ENCODE measurements at regions not wholly inside any gene's neighbourhood (a gene's known extent, or its start where the extent isn't known, plus 50 kb on each side); places are given as distances from the start of the nearest gene placed in this dataset.

DNA sequence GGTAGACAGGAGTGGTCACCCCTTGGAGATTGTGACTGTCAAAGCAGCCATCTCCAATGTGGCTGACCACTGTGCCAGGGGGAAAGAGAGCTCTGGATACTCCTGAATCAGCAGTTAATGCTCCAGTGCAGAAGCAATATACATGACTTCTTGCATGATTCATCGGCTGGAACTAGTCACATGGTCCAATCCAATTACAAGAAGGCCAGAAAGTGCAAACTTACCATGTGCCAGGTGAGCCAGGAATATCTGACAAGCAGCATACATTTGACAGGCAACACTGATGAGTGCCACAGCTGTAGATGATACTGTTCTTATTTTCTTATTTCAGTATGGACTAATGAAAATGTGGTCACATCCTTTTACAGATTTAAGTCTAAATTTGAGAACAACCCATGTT is 440.0 kb upstream of the MPDZ start:
- Histone ChIP-seq H3K36me3 (ENCODE audit: control insufficient read depth in 2 of 2, insufficient read depth in 2 of 2, low read length in 1 of 2) (no peaks in the 10 kb centered on the region), H3K4me1 (ENCODE audit: control insufficient read depth, insufficient read depth, low read length) (no peaks in the 10 kb centered on the region), H3K27me3 (replicated peaks in 1 of 2; ENCODE audit: control insufficient read depth in 2 of 2, insufficient read depth in 2 of 2, low read length in 1 of 2) (no peaks in the 10 kb centered on the region), H3K9ac (ENCODE audit: control insufficient read depth, insufficient read depth, low read length) (no peak overlapping the region), H3K27ac (ENCODE audit: control insufficient read depth, insufficient read depth) (no peak overlapping the region), H3K4me3 (no peak overlapping the region), H3K79me2 (ENCODE audit: control insufficient read depth, insufficient read depth, low read length) (no peaks in the 10 kb centered on the region), H3K9me3 (replicated peaks; ENCODE audit: control insufficient read depth, insufficient read depth, low read length) (no peaks in the 10 kb centered on the region), H4K20me1 (ENCODE audit: control insufficient read depth, insufficient read depth) (no peaks in the 10 kb centered on the region), H2AFZ (ENCODE audit: control insufficient read depth, low read depth, low read length) (no peak overlapping the region), H3K4me2 (ENCODE audit: control insufficient read depth, insufficient read depth) (no peak overlapping the region)
- FAIRE-seq (no peak), DNase-seq (ENCODE audit: low read depth, low spot score) (no peak), ATAC-seq (no peak)
- in situ Hi-C loops (cut with MboI) (no loop called here), intact Hi-C loops (cut with micrococcal nuclease; ENCODE audit: unreplicated experiment) (no loop called here)
- BruUV-seq (replicated peaks) = no TSS peak
- TF ChIP-seq SPI1 (IDR thresholded peaks at IDR 0.05; ENCODE audit: borderline replicate concordance, insufficient read depth, low read depth, low read length) (no peak), NBN (IDR thresholded peaks at IDR 0.05) (no peak), CBFB (IDR thresholded peaks at IDR 0.05; ENCODE audit: low read depth) (no peak), CHD2 (IDR thresholded peaks at IDR 0.05; ENCODE audit: borderline replicate concordance, low read depth, low read length) (no peak), BRCA1 (IDR thresholded peaks at IDR 0.05; ENCODE audit: low read depth, low read length) (no peak), BCL11A (IDR thresholded peaks at IDR 0.05; ENCODE audit: low read depth, low read length) (no peak), STAT1 (conservative IDR thresholded peaks at IDR 0.05) (no peak), EED (IDR thresholded peaks at IDR 0.05; ENCODE audit: low read depth) (no peak)
- TF ChIP-seq, protein P1, sequence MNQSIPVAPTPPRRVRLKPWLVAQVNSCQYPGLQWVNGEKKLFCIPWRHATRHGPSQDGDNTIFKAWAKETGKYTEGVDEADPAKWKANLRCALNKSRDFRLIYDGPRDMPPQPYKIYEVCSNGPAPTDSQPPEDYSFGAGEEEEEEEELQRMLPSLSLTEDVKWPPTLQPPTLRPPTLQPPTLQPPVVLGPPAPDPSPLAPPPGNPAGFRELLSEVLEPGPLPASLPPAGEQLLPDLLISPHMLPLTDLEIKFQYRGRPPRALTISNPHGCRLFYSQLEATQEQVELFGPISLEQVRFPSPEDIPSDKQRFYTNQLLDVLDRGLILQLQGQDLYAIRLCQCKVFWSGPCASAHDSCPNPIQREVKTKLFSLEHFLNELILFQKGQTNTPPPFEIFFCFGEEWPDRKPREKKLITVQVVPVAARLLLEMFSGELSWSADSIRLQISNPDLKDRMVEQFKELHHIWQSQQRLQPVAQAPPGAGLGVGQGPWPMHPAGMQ (IDR thresholded peaks at IDR 0.05; ENCODE audit: borderline replicate concordance) = no peak
- TF ChIP-seq, protein P2, sequence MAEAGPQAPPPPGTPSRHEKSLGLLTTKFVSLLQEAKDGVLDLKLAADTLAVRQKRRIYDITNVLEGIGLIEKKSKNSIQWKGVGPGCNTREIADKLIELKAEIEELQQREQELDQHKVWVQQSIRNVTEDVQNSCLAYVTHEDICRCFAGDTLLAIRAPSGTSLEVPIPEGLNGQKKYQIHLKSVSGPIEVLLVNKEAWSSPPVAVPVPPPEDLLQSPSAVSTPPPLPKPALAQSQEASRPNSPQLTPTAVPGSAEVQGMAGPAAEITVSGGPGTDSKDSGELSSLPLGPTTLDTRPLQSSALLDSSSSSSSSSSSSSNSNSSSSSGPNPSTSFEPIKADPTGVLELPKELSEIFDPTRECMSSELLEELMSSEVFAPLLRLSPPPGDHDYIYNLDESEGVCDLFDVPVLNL (IDR thresholded peaks at IDR 0.05; ENCODE audit: low read depth, low read length) = no peak
- TF ChIP-seq, protein P3, sequence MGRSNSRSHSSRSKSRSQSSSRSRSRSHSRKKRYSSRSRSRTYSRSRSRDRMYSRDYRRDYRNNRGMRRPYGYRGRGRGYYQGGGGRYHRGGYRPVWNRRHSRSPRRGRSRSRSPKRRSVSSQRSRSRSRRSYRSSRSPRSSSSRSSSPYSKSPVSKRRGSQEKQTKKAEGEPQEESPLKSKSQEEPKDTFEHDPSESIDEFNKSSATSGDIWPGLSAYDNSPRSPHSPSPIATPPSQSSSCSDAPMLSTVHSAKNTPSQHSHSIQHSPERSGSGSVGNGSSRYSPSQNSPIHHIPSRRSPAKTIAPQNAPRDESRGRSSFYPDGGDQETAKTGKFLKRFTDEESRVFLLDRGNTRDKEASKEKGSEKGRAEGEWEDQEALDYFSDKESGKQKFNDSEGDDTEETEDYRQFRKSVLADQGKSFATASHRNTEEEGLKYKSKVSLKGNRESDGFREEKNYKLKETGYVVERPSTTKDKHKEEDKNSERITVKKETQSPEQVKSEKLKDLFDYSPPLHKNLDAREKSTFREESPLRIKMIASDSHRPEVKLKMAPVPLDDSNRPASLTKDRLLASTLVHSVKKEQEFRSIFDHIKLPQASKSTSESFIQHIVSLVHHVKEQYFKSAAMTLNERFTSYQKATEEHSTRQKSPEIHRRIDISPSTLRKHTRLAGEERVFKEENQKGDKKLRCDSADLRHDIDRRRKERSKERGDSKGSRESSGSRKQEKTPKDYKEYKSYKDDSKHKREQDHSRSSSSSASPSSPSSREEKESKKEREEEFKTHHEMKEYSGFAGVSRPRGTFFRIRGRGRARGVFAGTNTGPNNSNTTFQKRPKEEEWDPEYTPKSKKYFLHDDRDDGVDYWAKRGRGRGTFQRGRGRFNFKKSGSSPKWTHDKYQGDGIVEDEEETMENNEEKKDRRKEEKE (IDR thresholded peaks at IDR 0.05) = no peak
- CTCF ChIA-PET = interaction anchor here (0.6 kb wide), 1 partner anchor 358 kb away, joined by 5 read pairs; no protein-coding TSS in a partner anchor
- RAD21 ChIA-PET (ENCODE audit: unreplicated experiment) = no interaction called here
- 6% methylated on average over 1 of the region's 1 CpG for whole genome bisulfite sequencing (ENCODE audit: insufficient coverage, insufficient replicate concordance, low lambda C conversion rate, missing lambda C conversion rate)
- SMC1A ChIA-PET (ENCODE audit: uncharacterized antibody, unreplicated experiment) = interaction anchor here (1.3 kb wide), 1 partner anchor 9 kb away, joined by 5 read pairs; no protein-coding TSS in a partner anchor
- POLR2A ChIA-PET = no interaction called here
